HepG2 (cell line): ENCODE measurements at regions not wholly inside any gene's neighbourhood (a gene's known extent, or its start where the extent isn't known, plus 50 kb on each side); places are given as distances from the start of the nearest gene placed in this dataset.

Experiments used
- GATAD1 ChIP-seq: IDR thresholded peaks from 2 replicates; pipeline ENCODE4 v1.6.1; 2016; ENCODE audit warnings: missing genetic modification reagents, missing compliant biosample characterization
- PBX2 ChIP-seq: IDR thresholded peaks from 2 replicates; pipeline ENCODE4 v1.6.1; 2016; ENCODE audit warnings: control low read depth
- PRDM15 ChIP-seq: sonication (generic); formaldehyde crosslinking; IDR thresholded peaks from 2 replicates; pipeline ENCODE4 v1.4.0; 2020; ENCODE audit warnings: missing genetic modification reagents
- SOX13 ChIP-seq, 3 experiments: fragments of 450-650 bp in 1 of 3; sonication (generic) in 1 of 3; formaldehyde crosslinking in 1 of 3; IDR thresholded peaks in 2 of 3; conservative IDR thresholded peaks in 1 of 3; 2 replicates each; pipeline versions ENCODE4 v1.5.0 to v1.6.1; 2016 to 2020; ENCODE audit warnings: antibody characterized with exemption in 1 of 3, mild to moderate bottlenecking in 1 of 3, missing compliant biosample characterization in 1 of 3, missing genetic modification reagents in 1 of 3, moderate library complexity in 1 of 3
- UBTF ChIP-seq: sonication (generic); formaldehyde crosslinking; IDR thresholded peaks from 2 replicates; pipeline ENCODE4 v1.4.0; 2020; ENCODE audit warnings: mild to moderate bottlenecking, missing genetic modification reagents
- ZNF567 ChIP-seq: sonication (generic); formaldehyde crosslinking; IDR thresholded peaks from 2 replicates; pipeline ENCODE4 v1.8.1; 2023; ENCODE audit warnings: mild to moderate bottlenecking, missing genetic modification reagents, borderline replicate concordance

GRCh38 chr3:159922193-159922840 lies 66.3 kb upstream of the IL12A start (continued):
- TF ChIP-seq UBTF = no peak
- no peak for TF ChIP-seq ZNF567
- TF ChIP-seq SOX13 (IDR thresholded peaks at IDR 0.05) = no peak
- no peak for TF ChIP-seq SOX13 (CRISPR knock-in tag; conservative IDR thresholded peaks at IDR 0.05 in 1 of 2, IDR thresholded peaks at IDR 0.05 in 1 of 2)
- no peak for TF ChIP-seq PRDM15
- TF ChIP-seq PBX2 (CRISPR knock-in tag) = no peak
- TF ChIP-seq GATAD1 (CRISPR knock-in tag) = no peak
- TF ChIP-seq, all 625 proteins: peak for 0
